ENCODE measurements at regions not wholly inside any gene's neighbourhood (a gene's known extent, or its start where the extent isn't known, plus 50 kb on each side); places are given as distances from the start of the nearest gene placed in this dataset.

GRCh38 chr12:68406911-68407310, 74.7 kb upstream of the MDM1 start:
- Mint-ChIP-seq H3K9me3 (no peaks in the 10 kb centered on the region), H3K36me3 (no peaks in the 10 kb centered on the region), H3K4me1 (peaks cover 6% of the 10 kb centered on the region), H3K4me3 (no peak overlapping the region), H3K27ac (no peak overlapping the region), H3K27me3 (ENCODE audit: low read depth) (no peaks in the 10 kb centered on the region)
- ATAC-seq (no peak), DNase-seq (ENCODE audit: low spot score) (no peak)
- POLR2A ChIA-PET: no interaction called here
- no peak for TF ChIP-seq E2F1 (CRISPR knock-in tag; IDR thresholded peaks at IDR 0.05)
- TF ChIP-seq TP53 (CRISPR knock-in tag; IDR thresholded peaks at IDR 0.05): no peak
- CTCF ChIA-PET: interaction anchor here (1.0 to 1.3 kb wide), 4 partner anchors 15 to 48 kb away, joined by 3 to 4 read pairs (median 4); no protein-coding TSS in a partner anchor

GRCh38 chr12:68410018-68410660, 78.0 kb upstream of the MDM1 start:
- CTCF ChIA-PET: no interaction called here
- TF ChIP-seq PRRX2 (CRISPR knock-in tag; IDR thresholded peaks at IDR 0.05) (no peak), ERG (CRISPR knock-in tag; IDR thresholded peaks at IDR 0.05) (no peak), MYBL2 (CRISPR knock-in tag; IDR thresholded peaks at IDR 0.05) (no peak), ZNF219 (CRISPR knock-in tag; IDR thresholded peaks at IDR 0.05; ENCODE audit: borderline replicate concordance) (no peak)
- no peak for DNase-seq (ENCODE audit: low spot score)
- Mint-ChIP-seq H3K36me3 (no peaks in the 10 kb centered on the region), H3K27me3 (ENCODE audit: low read depth) (no peaks in the 10 kb centered on the region), H3K27ac (no peak overlapping the region), H3K4me3 (no peak overlapping the region), H3K9me3 (no peaks in the 10 kb centered on the region), H3K4me1 (peaks cover 6% of the 10 kb centered on the region)
- ATAC-seq: no peak
- POLR2A ChIA-PET: no interaction called here

- ATAC-seq (no peak), DNase-seq (ENCODE audit: low spot score) (no peak)
- Mint-ChIP-seq H3K9me3 (no peaks in the 10 kb centered on the region), H3K36me3 (no peaks in the 10 kb centered on the region), H3K27me3 (ENCODE audit: low read depth) (no peaks in the 10 kb centered on the region), H3K4me1 (peaks cover 1% of the 10 kb centered on the region), H3K27ac (no peak overlapping the region), H3K4me3 (no peak overlapping the region)
- no peak for TF ChIP-seq TEAD1 (CRISPR knock-in tag; IDR thresholded peaks at IDR 0.05)
- no peak for TF ChIP-seq ZNF416 (CRISPR knock-in tag; IDR thresholded peaks at IDR 0.05)
- TF ChIP-seq FOXJ3 (CRISPR knock-in tag; IDR thresholded peaks at IDR 0.05; ENCODE audit: borderline replicate concordance): no peak
- TF ChIP-seq TP53 (CRISPR knock-in tag; IDR thresholded peaks at IDR 0.05): no peak
- TF ChIP-seq GRHL2 (CRISPR knock-in tag; IDR thresholded peaks at IDR 0.05; ENCODE audit: insufficient replicate concordance, severe bottlenecking): no peak
- TF ChIP-seq NFYB (CRISPR knock-in tag; conservative IDR thresholded peaks at IDR 0.05; ENCODE audit: low read depth): no peak
- TF ChIP-seq PRRX2 (CRISPR knock-in tag; IDR thresholded peaks at IDR 0.05): no peak
- no peak for TF ChIP-seq SMAD3 (CRISPR knock-in tag; IDR thresholded peaks at IDR 0.05; ENCODE audit: borderline replicate concordance)
- no peak for TF ChIP-seq TEAD4 (CRISPR knock-in tag; IDR thresholded peaks at IDR 0.05)
- TF ChIP-seq IRF1 (CRISPR knock-in tag; IDR thresholded peaks at IDR 0.05): no peak
- no peak for TF ChIP-seq ATF6 (CRISPR knock-in tag; IDR thresholded peaks at IDR 0.05)
- TF ChIP-seq FOXP4 (CRISPR knock-in tag; IDR thresholded peaks at IDR 0.05): no peak
- ChIA-PET POLR2A (no interaction called here), CTCF (no interaction called here)
Observed at GRCh38 chr12:68411371-68411770, 79.2 kb upstream of the MDM1 start.
